ENCODE measurements at regions not wholly inside any gene's neighbourhood (a gene's known extent, or its start where the extent isn't known, plus 50 kb on each side); places are given as distances from the start of the nearest gene placed in this dataset.

DNA sequence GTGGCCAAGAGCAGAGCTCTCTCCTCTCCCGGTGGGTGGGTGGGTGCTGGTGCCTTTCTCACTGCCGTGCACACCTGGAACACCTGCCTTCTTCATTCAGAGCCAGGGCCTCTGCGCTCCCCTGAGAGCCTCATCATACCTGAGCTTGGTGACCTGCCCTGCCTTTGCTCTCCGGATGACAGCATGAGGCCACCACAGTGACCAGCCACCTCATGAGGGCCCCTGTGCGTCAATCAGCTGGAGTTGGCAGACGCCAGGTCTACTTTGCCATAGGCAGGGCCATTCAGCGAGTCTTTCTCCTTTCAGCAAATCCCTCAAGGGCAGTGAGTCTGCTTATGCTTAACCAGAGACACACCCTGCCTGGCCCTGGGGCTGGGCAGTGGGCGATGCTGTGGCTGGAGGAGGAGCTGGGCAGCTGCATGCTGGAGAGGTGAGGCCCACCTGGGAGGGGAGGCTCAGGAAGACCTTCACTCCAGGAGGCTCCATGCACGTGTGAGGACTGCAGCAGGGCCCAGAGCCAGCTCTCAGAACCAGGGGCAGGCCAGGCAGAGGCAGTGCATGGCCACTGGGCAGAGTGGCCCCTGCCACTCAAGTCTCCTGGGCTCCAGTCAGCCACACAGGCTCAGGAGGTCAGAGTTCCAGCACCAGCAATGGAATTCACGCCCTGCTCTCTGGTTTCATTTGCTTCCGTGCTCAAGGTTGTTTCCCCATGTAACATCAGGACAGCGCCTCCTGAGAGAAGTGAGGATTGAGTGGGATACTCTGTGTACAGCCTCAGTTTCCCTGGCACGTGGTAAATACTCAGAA is 417.5 kb upstream of the MYT1L start:
- TF ChIP-seq POLR2AphosphoS5 (IDR thresholded peaks at IDR 0.05), result no peak
- TF ChIP-seq EP300 (IDR thresholded peaks at IDR 0.05; ENCODE audit: low read depth), result no peak
